RPMI8226 (cell line): ENCODE measurements at regions not wholly inside any gene's neighbourhood (a gene's known extent, or its start where the extent isn't known, plus 50 kb on each side); places are given as distances from the start of the nearest gene placed in this dataset.

Experiments
- DNase-seq: peaks from one replicate; pipeline ENCODE4 v3.0.0-alpha.2; 2015

DNA sequence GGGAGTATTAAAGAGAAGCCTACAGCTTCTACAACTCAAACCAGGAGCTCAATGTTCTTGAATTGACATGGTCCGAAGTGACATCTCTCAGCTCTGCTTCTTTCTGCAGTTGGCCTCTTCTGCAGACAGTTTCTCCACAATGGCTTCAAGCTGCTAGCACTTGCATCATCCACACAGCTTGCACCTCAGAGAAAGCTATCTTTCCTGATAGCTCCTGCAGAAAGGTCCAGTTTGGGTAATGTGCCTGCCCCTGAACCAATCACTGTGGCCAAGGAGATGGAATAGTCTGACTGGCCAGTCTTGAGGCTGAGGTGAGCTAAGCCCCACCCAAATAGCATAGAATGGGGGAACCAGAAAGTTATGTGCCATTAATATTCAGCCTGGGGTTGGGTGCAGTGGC, 95.8 kb upstream of the ABCA1 start:
- no peak for DNase-seq

DNA sequence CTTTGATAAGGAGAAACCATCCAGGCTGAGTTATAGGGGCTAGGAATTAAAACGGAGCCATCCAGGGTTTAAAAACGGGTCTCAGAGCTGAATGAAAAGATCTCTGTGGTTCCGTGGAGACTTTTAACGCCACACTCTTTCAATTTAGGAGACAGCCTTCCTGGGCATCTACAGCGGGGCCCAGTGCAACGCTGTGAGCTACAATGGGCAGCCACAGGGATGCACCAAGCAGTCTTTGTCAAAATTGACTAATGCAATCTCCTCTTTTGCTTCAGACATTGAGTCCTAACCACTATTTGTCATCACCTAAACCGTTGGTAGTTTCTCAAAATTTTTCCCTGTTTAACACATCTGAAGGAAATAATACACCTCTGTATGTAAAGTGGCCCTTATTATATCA, 96.6 kb upstream of the ABCA1 start:
- DNase-seq: no peak

DNA sequence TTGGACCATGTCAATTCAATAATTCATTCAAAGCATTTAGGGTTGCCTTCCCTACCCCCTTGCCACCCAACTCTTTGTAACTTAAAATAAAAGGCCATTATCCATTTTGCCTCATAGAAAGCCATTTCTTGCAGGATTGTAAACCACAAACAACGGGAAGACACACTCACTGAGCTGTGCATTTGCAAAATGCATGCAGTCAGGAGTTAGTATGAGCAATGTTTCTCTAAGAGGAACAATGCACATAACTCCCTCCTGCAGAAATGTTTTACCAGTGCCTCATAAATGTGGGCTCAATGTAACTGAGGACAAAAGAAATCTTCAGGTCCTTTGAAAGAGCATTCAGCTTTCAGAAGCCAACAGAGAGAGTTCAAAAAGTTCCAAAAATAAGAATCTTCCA, 98.5 kb upstream of the ABCA1 start:
- no peak for DNase-seq

DNA sequence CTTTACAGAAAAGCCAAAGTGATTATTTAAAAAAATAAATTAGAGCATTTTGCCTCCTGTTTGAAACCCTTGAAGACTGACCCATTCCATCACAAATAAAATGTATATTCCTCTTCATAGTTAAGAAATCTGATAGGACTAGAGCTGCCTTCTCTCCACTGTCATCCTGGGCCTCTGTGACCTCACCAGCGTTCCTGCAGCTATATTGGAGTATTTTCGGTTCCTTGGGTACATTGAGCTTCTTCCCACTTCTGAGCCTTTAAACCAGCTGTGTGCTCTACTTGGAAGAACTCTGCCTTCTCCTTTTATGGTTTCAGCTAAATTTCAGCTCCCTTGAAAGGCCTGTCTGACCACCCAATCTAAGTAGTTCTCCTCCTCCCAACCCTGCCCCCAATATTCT, 99.1 kb upstream of the ABCA1 start:
- no peak for DNase-seq

DNA sequence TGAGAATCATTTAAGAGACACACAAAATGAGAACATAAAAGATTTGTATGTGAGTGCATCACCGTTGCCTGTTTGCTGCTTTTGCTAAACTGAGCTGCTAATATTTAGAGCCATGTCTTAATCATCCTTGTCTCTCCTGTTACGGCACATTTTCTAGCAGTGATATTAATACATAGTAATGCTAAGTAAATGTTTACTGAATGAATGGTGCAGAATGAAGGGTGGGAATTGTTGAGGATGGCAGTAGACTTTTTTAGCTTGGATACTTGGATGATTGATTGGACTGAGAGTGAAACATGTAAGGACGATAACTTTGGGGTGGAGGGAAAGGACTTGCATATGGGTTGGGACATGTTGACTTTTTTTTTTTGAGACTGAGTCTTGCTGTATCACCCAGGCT, 102.3 kb upstream of the ABCA1 start:
- no peak for DNase-seq

DNA sequence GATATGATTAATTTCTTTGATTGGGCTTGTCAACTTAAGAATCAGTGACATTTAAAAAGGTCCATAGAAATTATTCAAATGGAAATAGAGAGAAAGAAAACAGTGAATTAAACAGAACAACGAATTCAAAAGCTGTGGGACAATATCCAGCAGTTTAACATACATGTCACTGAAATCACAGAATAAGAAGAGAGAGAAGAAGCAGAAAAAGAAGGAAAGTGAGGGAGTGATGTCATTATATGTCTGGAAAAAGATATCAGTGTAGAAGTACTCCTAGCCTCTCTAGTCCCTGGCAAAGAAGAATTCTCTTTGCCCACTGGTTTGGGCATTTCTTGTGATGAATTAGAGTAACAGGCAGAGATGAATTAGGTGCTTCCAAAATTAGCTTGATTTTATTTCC, 109.2 kb upstream of the ABCA1 start:
- no peak for DNase-seq

DNA sequence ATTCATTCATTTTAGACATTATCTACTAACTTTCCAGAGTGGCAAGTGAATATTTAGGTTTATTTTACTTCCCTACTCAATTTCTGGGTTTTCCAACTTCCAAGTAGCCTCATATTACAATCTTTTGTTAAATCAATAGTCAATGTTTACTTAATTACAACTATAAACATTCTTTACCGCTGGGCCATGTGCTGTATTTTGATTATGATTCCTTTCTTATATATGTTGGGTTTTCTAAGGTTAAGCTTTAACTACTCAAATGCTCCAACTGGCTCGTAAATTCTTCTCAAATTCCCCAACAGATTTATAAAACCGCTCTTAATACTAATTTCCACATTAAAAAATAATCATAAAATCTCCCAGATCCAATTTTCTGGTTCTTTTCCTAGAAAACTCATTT, 110.1 kb upstream of the ABCA1 start:
- DNase-seq: no peak

DNA sequence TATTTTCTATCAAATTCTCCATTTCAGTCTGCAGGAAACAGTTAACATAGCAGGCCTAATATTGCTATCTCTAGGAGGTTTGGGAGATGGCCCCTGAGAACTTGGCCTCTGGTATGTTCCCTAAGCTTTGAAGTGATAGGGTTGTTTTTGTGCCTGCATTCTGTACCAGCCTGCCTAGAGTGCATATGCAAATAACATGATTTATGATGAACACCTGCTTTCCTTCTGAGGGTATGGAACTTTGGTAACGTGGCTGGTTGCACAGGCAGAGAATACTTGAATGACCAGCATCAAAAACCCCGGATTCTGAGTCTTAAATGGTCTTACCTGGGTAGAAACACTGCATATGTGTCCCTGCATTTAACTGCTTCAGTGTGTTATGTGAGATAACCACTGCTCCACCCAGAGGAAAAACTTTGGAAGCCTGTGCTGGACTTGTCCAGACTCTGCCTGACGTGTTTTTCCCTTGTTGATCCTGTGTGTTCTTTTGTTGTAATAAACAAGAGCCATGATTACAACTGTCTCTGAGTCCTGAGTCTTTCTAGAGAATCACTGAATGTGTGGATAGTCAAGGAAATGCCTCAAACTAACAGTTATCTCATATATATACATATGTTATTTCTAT, 111.3 kb upstream of the ABCA1 start:
- DNase-seq: no peak

DNA sequence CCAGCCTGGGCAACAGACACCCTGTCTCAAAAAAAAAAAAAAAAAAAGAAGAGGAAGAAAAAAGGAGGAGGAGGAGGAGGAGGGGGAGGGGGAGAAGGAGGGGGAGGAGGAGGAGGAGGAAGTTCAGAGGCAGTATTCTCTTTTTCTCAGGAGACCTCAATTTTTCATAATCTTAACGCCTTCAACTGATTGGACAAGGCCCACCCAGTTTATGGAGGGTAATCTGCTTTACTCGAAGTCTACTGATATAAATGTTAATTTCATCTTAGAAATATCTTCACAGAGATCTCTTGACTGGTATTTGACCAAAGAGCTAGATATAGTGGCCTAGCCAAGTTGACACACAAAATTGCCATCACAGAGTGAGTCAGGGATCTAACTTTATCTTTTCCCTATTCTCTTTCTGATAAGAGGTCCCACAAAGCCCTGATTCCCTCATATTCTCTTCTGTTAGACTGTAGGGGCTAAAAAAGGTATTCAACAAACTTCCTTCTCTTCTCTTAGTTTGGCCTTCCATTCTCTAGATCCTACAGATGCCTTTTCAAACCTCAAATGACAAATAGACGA, 115.5 kb upstream of the ABCA1 start:
- no peak for DNase-seq

DNA sequence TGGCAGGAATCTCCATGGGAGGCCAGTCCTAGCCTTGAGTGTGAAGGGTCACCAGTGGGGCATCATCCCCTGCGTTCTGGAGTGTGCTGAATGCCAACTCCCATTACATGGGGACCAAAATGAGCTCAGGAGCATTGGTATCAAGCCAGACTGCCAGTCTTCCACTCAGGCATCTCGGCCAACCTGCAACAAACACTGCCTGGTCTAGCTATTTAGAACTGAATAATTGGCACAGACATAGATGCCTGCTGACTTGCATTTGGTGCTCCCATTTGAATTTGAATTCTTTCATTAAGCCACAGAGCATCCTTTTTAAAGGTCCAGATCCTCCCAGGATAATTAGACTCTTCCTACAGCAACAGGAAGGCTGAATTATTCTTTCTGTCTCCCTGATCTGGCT, 116.6 kb upstream of the ABCA1 start:
- DNase-seq: no peak

DNA sequence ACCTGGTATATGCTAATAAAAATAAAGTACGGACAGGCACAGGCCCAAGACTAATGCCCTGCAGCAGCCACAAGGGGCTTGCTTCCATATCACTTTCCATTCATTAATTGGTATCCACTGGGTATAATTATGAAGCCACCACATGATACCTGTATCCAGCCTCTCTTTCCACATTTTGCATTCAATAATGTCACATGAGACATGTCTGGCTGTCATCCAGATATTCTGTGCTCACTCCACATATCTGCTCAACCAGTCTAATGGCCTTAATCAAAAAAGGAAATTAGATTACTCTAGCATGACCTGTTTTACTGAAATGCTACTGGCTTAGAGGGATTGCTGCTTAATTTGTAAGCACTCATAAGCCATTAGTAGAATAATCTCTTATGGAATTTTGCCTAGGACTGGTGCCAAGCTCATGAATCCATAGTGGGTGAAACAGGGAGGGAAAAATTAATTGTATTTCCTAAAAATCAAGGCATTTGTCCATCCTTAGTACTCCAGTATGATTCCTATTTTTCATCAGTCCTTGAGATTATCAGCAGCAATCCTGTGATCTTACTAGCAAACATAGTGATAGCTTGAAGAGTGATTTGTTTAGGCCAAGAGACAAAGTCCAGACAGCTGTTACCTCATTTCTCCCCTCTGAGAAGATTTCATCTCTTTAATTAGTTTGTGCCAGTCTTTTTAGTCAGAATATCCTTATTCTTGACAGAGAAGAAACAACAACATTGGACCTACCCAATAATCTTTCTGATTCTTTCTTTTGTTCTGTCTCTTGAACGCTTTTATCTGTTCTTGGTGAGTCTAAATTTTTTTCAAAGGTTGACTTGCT, 119.2 kb upstream of the ABCA1 start:
- no peak for DNase-seq

DNA sequence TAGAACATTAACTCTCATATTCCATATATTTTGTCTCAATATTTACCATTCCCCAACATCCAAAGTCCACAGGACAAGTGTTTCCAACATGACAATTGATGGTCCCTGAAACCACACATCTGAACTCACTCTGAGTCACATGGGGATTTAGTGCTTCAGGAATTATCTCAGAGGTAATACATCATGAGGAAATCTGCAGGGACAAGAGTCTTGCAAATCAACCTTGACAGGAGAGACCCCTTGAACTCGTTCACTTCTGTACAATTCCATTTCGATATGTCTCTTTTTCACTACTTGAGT, 119.7 kb upstream of the ABCA1 start:
- no peak for DNase-seq

DNA sequence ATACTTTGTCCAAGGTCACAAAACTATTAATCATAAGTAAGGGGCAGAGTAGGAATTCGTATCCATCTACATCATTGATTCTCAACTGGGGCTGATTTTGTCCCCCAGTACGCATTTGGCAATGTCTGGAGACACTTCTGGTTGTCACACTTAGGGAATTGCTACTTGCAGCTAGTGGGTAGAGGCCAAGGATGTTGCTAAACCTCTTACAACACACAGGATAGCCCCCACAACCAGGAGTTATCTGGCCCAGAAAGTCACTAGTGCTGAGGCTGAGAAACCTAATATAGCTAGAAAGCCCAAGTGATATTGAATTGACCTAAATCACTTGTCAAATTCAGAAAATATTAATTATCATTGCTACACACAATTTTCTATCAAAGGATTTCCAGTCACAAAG, 120.4 kb upstream of the ABCA1 start:
- no peak for DNase-seq

DNA sequence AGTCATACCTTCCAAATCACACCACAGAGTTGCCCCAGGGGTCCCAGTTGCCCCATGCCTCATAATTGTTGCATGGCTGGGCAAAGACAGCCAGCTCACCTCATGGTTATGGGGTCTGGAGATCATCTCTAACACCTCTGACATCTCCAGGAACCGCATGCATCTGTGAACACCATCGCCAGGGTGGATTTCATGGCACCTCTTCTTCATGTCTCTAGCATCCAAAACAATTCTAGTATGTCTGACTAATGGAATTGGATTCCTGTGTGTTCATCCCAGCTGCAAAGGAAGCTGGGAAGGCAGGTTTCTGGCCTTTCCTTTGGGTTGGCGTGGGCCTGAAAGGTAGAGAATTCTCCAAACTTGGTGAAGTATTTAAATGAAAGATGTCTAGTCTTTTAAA, 122.3 kb upstream of the ABCA1 start:
- no peak for DNase-seq

DNA sequence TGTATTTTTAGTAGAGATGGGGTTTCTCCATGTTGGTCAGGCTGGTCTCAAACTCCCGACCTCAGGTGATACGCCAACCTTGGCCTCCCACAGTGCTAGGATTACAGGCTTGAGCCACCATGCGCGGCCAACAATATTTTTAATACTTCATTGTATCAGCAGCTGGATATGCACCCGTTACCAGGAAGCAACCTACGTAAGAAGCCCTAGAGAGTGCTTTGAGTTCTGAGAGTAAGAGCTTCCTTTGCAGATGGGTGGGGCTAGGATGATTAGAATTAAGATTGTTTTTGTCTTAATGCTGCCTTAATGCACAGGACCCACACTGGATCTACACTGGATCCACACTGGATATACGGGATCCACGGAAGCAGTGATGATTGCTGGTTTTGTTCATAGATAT, 123.9 kb upstream of the ABCA1 start:
- no peak for DNase-seq

DNA sequence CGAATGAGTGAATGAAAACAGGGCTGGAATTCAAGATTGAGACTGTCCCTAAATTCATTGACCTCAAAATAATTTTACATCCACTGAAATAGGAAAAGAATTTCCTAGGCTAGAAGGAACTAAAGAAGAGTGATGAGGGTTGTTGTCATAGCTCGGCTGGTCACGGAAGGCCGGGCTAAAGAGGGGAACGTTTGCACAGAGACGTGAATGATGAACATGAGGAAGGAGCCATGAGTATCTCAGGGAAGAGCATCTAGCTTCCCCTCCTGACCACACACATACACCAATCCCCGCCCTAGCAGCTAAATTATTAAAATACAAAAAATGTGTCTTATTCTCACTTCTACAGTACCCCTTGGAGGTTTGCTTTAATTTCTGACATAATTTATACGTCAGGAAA, 124.4 kb upstream of the ABCA1 start:
- no peak for DNase-seq

DNA sequence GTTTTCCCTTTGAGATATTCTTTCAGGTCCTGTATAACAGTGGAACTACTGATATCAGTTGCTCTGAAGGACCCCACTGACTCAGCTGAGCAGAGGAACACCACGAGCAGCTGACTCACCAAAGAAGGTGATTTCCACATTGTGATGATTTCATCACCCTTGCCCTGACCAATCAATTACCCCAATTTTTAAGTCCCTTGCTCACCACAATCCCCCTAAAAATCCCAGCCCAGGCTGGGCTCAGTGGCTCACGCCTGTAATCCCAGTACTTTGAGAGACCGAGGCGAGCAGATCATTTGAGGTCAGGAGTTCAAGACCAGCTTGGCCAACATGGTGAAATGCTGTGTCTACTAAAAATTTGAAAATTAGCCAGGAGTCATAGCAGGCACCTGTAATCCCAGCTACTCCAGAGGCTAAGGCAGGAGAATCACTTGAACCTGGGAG, 125.3 kb upstream of the ABCA1 start:
- DNase-seq: no peak

DNA sequence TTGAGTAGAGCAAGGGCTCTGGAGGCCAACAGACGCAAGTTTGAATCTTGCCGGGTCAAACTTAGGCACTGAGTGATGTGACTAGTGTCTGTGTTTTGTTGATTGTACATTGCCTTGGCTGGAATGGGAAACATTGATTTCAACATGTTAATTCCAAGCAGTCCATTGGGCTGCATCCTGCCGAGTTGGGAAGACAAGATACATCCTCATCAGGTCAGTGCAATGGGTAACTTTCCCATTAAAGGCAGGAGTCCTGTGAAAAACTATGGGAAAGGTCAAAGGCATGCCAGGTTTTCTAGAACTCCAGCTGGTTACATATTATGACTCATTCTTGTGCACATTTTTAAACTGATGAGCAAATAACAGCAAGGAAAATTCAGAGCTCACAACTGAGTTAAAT, 126.5 kb upstream of the ABCA1 start:
- DNase-seq: no peak

DNA sequence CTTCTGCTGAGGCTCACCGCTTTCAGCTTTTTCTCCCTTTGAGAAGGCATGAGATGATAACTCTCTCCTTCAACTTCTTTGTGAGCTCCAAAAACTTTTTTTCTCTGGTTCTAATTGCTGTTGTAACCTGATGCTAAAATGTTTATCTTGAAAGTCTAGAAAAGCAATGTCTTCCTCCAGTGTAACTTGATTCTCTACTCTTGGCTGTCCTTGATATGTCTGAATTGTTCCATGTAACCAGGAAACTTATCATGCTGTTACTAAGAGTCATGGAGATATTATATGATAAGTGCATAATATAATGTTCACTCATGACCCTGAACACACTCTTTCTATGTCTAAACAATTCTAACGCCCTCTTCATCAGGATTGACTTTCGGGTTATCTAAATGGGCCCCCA, 128.0 kb upstream of the ABCA1 start:
- DNase-seq: no peak

DNA sequence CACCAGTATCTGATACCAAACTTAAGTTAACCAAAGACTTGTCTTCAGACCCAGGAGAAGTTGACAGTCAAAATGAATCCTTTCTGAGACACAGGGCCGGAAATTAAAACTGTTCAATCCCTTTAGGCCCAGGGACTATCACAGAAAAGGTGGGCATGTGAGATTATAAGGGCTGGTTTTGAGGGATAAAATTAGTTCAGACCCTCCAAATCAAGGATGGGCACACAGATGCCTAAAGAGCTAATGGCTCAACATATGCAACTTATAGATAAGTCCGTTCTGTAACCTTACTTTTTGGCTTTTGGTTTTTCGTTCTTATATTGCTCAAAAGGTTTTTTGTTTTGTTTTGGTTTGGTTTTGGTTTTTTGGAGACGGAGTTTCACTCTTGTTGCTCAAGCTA, 129.6 kb upstream of the ABCA1 start:
- no peak for DNase-seq

DNA sequence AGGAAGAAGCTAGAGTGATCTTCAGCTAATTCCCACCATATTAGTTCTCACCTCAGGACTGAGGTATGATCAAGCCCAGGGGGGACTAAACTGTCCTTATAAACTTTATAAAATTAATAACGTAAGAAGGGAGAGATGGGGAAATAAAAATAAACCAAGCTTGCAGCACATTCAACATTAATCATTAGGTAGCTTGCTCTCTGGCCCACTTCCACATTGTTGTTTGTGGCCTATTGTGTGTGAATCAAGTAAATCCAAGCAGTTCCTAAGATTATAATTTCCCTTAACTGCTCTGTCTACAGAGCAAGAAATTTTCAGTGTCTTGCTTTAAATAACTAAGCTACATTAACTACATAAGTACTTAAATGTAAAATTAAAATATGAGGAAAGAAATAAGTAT, 131.3 kb upstream of the ABCA1 start:
- DNase-seq: no peak

DNA sequence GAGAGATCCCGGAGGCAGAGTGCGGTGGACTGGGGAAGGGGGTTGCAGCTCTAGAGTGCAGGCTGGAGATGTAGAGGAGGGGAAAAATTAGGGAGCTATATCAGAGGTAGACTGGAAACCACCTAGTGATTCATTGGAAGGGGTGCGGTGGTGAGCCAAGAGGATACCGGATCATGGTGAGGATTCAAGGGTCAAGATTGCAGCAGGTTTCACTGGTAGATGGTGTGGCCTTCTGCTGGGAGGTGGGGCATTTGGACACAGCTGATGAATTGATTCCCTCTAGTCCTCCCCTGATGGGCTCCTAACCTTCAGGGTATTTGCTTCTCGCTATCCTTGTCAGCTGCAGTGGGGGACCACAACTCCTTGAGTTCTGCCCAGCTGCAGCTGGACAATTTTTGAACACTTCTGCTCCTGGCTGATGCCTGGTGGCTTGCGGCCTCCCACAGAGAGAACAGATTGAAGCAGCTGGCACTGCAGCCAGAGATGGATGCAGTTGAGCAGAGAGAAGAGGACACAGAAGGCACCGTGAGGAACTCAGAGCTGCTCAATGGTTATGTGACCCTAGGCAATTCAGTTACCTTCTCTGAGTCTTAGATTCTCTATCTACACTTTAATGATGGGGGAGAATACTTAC, 134.4 kb upstream of the ABCA1 start:
- DNase-seq: no peak

DNA sequence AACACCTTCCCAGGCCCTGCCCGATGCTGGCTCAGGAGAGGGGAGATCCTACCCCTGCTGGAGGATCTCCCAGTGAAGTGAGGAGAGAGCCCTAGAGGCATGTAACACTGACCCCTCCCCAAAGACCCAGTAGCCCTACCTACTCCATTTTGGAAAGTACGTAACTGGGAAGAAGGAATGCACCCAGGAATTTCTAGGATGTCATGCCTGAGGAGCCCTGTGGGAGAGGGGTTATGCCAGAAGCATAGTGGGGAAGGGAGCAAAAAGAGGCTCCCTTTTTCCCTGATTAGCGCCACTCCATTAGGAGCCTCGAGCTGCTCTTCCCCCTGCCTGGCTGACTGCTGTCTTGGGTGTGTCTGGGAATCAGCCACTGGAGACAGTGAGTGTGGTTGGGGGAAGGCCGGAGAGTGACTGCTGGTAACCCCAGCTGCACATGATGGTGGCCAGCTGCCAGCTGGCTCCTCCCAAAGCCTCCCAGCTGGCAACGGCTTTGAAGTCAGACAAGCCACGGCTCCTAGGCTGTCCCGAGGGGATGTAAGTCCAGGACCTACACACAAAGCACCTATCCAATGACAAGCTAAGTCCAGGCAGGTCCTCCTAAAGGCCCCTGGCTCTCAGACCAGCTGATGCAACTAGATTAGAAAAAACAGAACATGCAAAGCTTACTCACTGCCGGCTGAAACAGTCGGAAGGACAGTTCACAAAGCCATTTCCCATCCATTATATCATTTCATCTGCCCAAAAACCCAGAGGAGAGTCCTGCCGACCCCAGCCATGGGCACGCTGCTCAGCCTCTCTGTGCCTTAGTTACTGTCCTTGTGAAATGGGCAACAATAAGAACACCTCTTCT, 136.5 kb upstream of the ABCA1 start:
- DNase-seq: peak; percentile 52
